ENCODE measurements at regions not wholly inside any gene's neighbourhood (a gene's known extent, or its start where the extent isn't known, plus 50 kb on each side); places are given as distances from the start of the nearest gene placed in this dataset.

DNA sequence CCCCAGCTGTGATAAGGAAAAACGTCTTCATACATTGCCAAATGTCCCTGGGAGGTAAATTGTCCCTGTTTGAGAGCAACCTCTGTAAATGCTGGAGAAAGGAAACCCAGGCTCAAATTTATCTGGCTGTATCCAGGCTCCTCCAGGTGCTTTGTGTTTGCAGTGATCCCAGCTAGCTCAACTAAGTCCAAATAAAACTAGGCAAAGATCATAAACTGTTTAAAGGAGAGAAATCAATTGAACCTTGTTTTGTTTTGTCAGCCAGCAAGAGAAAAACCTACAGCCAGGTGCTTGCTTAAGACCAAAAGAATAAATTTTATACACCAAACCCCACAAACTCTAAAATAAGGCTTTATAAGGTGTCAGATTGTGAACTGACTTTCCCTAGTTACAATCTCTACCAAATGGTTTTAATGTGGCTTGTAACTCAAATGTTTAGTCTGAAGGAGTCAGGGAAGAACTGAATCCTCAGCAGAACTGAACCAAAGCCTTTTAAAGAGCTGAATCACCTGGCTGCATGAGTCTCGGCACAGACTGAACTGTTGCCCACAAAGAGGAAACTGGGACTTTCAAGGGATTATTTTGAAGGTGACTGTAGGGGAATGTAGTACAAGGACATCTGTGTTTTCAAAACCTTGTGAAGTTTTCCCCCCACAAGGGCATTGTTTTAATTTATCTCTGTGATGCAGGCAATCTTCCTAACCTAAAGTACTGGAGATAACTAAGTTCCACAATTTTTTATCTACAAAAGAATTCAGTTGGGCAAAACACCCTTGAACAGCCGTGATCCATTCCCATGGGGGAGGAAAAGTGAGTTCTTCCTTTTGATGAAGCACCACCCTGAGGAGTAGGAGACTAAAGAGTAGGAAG lies 201.7 kb upstream of the TARS1 start:
- CTCF ChIA-PET, result interaction anchor here (0.8 to 1.9 kb wide), 2 partner anchors 10 to 11 kb away, joined by 3 to 7 read pairs; no protein-coding TSS in a partner anchor
- TF ChIP-seq, protein P1, sequence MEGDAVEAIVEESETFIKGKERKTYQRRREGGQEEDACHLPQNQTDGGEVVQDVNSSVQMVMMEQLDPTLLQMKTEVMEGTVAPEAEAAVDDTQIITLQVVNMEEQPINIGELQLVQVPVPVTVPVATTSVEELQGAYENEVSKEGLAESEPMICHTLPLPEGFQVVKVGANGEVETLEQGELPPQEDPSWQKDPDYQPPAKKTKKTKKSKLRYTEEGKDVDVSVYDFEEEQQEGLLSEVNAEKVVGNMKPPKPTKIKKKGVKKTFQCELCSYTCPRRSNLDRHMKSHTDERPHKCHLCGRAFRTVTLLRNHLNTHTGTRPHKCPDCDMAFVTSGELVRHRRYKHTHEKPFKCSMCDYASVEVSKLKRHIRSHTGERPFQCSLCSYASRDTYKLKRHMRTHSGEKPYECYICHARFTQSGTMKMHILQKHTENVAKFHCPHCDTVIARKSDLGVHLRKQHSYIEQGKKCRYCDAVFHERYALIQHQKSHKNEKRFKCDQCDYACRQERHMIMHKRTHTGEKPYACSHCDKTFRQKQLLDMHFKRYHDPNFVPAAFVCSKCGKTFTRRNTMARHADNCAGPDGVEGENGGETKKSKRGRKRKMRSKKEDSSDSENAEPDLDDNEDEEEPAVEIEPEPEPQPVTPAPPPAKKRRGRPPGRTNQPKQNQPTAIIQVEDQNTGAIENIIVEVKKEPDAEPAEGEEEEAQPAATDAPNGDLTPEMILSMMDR (IDR thresholded peaks at IDR 0.05; ENCODE audit: control extremely low read depth, extremely low read depth, low read depth, missing control alignments), result no peak
- no peak for DNase-seq (ENCODE audit: extremely low spot score)
- POLR2A ChIA-PET, result no interaction called here

GRCh38 chr5:33240558-33240957 lies 200.2 kb upstream of the TARS1 start:
- TF ChIP-seq, protein P1 (IDR thresholded peaks at IDR 0.05; ENCODE audit: control extremely low read depth, extremely low read depth, low read depth, missing control alignments), result no peak
- ChIA-PET CTCF (no interaction called here), POLR2A (no interaction called here)
- no peak for DNase-seq (ENCODE audit: extremely low spot score)

- TF ChIP-seq, protein P1 (IDR thresholded peaks at IDR 0.05; ENCODE audit: control extremely low read depth, extremely low read depth, low read depth, missing control alignments), result no peak
- ChIA-PET POLR2A (no interaction called here), CTCF (interaction anchor here (1.1 kb wide), 1 partner anchor 9 kb away, joined by 3 read pairs; no protein-coding TSS in a partner anchor)
- DNase-seq (ENCODE audit: extremely low spot score), result peak; percentile 27
Observed at GRCh38 chr5:33241802-33242201, 199.0 kb upstream of the TARS1 start.

DNA sequence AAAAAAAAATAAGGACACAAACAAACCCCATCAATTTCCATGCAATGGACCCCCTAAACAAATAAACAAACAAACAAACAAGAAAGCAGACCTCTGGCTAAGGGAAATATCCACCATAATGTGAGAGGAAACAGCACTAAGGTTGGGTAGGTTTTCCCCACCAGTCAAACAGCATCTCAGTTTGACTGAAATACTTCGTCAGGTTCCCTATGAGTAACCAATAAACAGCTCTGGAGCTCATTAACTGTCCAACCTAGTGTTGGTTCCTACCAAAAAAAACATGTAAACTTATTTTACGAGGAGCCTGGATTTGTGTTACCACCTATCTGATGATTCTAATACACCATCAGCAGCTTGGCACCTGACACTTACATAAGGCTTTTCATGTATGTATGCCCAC lies 198.5 kb upstream of the TARS1 start:
- TF ChIP-seq, protein P1 (IDR thresholded peaks at IDR 0.05; ENCODE audit: control extremely low read depth, extremely low read depth, low read depth, missing control alignments), result no peak
- DNase-seq (ENCODE audit: extremely low spot score), result no peak
- ChIA-PET POLR2A (no interaction called here), CTCF (interaction anchor here (0.9 to 1.1 kb wide), 2 partner anchors 9 to 11 kb away, joined by 3 read pairs; no protein-coding TSS in a partner anchor)

DNA sequence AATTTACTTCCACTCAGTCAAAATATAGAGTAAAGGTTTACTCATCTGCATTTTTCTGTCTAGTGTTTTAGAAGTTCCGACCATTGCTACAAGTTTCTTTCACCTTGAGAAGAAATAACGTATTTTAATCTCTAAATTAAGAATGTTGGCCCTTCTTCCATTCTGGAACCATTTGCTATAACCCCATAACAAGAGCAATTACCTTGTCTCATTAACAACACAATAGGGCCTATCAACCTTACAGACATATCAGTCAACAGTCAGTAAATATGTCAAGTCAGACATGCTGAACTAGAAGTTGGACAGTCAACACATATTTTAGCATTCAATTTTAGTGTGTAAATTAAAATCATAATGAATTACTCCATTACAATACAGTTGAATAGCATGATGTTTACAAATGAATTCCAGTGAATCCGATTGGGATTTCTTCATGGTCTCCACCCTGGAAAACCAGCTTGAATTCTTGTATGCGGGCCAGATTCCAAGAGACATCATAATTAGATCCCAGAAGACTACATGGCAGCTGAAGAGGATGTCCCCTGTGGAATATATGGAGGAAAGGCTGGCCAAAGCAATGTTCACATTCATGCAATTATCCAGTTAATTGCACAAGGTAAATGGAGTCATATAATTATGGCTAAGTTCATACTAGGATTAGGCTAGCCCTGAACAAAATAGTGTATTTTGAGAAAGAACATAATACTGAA lies 196.2 kb upstream of the TARS1 start:
- DNase-seq (ENCODE audit: extremely low spot score), result no peak
- TF ChIP-seq, protein P1 (IDR thresholded peaks at IDR 0.05; ENCODE audit: control extremely low read depth, extremely low read depth, low read depth, missing control alignments), result no peak
- POLR2A ChIA-PET, result no interaction called here
- CTCF ChIA-PET, result no interaction called here

DNA sequence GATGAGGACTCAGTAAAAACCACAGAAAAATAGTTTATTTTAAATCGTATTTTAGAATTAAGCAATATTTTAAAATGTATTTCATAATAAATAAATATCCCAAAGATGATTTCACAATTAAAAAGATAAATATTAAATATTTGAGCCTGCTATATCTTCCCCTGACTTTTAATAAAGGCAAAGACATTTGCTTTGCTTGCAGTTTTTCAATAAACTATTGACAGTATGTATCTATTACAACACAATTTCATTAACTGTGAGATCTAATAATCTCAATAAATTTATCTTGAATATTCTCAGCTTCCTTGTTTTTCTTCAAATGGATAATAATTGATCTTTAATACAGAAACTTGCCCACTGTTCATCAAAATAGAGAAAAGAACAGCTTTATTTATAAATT lies 186.2 kb upstream of the TARS1 start:
- no peak for DNase-seq (ENCODE audit: extremely low spot score)
- TF ChIP-seq, protein P1 (IDR thresholded peaks at IDR 0.05; ENCODE audit: control extremely low read depth, extremely low read depth, low read depth, missing control alignments), result no peak
- ChIA-PET CTCF (interaction anchor here (1.1 to 2.7 kb wide), 2 partner anchors 10 to 14 kb away, joined by 4 to 8 read pairs; no protein-coding TSS in a partner anchor), POLR2A (no interaction called here)

All from GM10248 (cell line).